HG03342 (cell line): ENCODE measurements at regions not wholly inside any gene's neighbourhood (a gene's known extent, or its start where the extent isn't known, plus 50 kb on each side); places are given as distances from the start of the nearest gene placed in this dataset.
A peak's percentile ranks its signal among the peaks of the same experiment; 100 is the strongest.
"Not testable (repeated sequence)": the region's sequence is repeated elsewhere in the genome, so short reads cannot be mapped to it uniquely, and the experiment has no call there.

Source experiments
- ATAC-seq: cut with Tn5 transposase; IDR thresholded peaks from one replicate; pipeline ENCODE4 v1.9.1; 2021; ENCODE audit warnings: mild to moderate bottlenecking, moderate library complexity; ENCODE audit not compliant: unreplicated experiment

DNA sequence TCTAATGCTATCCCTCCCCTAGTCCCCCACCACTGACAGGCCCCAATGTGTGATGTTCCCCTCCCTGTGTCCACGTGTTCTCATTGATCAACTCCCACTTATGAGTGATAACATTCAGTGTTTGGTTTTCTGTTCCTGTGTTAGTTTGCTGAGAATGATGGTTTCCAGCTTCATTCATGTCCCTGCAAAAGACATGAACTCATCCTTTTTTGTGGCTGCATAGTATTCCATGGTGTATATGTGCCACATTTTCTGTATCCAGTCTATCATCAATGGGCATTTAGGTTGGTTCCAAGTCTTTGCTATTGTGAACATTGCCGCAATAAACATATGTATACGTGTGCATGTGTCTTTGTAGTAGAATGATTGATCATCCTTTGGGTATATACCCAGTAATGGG, 153.1 kb downstream of the OR13H1 start:
- not testable (repeated sequence) for ATAC-seq

DNA sequence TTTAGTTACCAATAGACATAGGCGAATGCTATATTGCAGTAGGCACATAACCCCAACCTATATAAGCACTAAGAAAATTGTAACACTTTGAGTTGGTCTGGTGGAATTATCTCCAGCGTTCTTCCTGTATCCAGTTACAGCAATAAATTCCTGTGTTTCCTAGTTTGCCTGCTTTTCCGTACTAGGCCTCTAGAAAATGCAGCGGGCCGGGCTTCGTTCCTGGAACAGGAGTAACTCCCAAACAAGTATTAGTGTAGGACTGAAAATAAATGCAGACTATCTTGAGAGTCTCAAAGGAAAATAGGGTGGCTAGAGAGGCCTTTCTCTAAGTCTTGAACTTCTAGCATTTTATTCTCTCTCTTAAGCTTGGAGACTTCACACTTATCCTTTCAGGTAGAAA, 159.8 kb downstream of the OR13H1 start:
- ATAC-seq = no peak

DNA sequence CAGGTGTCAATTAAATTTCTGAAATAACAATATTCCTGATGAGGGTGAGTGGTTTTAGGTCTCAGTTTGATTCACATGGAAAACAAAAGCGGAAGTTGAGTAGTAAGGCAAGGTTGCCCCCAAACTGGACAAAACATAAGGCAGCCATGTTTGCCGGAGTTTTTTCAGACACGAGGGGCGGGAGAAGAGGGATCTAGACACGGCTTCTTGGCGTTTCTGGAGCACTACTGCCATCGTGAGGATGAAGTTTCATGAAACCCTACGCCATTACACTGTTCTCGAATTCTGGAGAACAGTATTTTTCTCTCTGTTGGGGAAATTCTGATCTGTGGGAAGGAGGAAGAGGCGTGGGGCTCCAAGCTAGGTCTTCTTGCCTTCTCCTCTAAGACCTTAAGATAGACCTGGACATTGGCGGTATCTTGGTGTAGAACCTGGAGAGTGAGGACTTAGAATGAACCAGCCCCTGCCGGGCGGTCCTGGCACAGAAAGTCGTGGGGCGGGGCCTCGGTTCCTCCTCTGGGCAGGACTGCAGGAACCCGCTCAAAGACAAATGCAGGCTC, 160.3 kb downstream of the OR13H1 start:
- ATAC-seq = peak; percentile 71

DNA sequence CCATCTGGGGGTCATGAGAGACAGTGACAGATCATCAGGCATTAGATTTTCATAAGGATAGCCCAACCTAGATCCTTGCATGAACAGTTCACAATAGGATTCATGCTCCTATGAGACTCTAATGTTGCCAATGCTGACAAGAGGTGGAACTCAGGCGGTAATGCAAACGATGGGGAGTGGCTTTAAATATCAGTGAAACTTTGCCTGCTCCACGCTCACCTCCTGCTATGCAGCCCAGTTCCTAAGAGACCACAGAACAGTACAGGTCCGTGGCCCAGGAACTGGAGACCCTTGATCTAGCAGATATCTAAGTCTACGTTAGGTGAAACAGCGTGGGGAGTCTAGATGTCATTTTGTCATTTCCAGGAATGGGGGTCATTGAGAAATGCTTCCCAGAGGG, 165.7 kb downstream of the OR13H1 start:
- ATAC-seq = no peak

DNA sequence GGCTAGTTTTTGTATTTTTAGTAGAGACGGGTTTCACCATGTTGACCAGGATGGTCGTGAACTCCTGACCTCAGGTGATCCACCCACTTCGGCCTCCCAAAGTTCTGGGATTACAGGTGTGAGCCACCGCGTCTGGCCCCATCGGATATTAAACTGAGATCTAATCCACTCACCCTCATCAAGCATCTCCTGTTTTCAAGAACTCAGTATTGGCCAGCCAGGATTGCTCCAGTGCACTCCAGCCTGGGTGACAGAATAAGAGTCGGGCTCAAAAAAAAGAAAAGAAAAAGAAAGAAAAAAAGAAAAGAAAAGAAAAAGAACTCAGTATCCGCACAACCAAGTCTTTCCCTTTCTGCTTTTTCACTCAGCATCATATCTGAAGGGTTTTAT, 167.6 kb downstream of the OR13H1 start:
- no peak for ATAC-seq

DNA sequence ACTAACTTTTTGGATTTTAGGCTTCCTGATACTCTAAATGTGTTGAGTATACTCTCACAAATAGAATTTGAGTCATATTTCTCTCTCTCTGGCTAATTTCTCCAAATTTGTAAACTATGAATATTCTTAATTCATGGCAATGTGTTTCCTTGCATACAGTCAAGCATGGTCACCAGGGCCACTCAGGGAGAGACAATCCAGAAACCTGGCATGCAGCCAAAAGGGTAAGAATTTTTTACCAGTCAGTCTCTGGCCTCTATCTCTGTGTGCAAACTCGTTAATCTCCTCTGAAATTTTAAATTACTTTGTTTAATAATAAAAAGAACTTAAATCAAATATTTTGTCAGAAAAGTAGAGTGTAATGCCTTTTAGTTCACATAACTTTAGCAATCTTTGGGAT, 179.8 kb downstream of the OR13H1 start:
- ATAC-seq = no peak

DNA sequence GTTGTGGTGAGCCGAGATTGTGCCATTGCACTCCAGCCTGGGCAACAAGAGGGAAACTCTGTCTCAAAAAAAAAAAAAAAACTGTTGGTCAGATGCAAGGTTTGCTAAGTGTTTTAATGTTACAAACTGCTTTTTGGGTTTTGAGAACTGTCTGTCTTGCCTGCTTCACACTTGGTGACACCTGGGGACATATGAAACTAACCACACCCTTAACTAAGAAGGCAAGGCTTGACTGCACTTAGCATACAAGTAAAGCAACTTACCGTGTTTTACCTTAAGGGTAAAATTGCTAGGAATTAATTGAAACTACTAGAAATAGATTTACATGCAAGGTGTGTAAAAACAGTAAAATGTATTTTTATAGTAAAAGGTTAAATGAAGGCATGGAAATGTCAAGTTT, 180.4 kb downstream of the OR13H1 start:
- no peak for ATAC-seq

DNA sequence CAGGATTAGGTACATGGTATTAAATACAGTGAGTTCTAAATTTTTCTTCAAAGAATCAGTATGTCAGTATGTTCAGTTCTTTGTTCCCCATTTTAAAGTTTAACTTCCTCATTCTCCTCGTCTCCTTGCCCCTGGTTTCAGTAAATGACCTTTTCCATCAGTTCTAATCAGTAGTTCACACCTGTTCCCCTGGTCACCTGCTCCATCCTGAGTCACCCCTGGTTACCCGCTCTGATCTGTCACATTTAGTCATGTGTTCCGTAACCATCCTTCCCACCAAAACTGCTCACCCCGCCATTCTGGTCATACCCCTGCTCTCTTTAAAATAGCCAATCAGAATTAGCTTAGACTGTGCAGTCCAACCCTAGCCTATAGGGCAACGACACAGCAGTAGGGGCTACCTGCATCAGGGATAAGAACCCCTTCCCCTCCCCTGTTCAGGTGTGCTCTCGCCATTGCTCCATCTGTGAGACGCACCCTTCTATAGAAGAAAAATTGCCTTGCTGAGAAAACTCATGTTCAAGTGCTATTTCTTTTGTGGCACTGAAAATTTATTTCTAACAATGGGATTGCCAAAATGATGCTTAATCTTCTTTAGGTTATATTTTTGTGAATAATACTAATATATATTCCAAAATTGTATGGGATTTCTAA, 181.3 kb downstream of the OR13H1 start:
- no peak for ATAC-seq

DNA sequence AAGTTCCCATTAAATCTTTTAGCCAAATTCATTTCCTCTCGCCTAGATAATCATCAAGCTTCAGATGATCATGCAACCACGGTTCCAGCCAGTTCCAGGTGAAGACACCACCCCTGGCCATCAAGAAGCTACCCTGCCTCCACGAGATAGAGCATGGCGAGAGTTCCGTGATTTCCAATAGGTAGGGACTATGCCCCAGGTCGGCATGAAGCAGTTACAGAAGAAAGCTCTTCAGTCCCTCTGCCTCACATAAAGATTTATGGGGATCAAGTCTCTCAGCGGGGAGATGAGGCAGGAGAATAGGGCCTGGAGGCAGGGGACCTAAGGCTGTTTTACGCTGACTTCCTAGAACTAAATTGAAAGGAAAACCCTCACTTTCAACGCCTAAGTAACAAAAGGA, 183.9 kb downstream of the OR13H1 start:
- ATAC-seq = no peak

DNA sequence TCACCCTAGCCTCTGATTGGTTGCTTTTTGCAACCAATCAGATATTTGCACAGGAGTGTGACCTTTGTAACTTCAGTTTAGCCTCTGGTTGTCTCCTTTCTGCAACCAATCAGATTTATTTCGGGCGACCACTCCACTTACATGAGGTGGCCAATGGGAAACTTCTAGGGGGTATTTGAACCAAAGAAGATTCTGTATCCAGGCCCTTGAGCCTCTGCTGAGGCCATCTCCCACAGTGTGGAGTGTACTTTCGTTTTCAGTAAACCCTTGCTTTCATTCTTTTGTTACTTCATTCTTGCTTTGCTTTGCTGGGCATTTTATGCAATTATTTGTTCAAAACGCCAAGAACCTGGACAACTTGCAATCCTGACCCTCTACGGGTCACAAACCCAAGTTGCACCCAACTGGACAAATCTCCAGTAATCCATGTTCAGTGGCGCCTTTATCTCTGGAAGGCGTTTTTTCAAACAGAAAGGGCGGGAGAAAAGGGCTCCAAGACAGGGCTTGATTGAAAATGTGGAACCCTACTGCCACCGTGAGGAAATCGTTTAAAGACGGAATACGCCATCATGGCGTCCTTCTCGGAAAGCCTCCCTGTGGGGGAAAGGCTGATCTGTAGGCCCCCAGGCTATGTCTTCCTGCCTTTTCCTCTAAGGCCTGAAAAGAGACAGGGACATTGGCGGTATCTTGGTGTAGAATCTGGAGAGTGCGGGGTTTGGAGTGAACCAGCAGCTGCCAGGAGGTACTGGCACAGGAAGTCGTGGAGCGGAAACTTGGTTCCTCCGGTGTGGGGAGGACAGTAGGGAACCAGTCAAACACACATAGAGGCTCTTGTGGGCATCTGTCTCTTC, 184.6 kb downstream of the OR13H1 start:
- peak; percentile 72 for ATAC-seq

DNA sequence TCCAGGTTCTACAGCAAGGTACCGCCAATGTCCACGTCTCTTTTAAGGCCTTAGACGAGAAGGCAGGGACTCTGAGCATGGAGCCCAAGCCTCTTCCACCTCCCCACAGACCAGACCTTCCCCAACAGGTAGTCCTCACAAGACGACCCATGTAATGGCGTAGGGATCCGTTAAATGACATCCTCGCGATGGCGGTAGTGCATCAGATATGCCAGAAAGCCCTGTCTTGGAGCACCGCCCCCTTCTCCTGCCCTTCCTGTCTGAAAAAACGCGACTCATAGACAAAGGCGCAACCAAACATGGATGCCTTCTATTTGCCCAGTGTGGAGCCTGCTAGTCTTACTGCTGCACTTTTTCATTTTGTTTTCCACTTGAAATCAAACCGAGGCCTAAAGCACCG, 185.4 kb downstream of the OR13H1 start:
- peak; percentile 73 for ATAC-seq

DNA sequence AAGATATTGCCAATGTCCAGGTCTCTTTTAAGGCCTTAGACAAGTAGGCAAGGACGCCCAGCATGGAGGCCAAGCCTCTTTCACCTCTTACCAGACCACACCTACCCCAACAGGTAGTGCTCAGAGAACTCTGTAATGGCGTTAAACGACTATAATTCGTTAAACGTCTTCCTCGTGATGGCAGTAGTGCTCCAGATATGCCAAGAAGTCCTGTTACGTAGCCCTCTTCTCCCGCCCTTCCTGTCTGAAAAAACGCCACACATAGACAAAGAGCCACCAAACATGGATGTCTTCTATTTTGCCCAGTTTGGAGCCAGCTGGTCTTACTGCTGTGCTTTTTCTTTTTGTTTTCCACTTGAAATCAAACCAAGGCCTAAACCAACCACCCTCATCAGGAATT, 190.7 kb downstream of the OR13H1 start:
- ATAC-seq = peak; percentile 90

DNA sequence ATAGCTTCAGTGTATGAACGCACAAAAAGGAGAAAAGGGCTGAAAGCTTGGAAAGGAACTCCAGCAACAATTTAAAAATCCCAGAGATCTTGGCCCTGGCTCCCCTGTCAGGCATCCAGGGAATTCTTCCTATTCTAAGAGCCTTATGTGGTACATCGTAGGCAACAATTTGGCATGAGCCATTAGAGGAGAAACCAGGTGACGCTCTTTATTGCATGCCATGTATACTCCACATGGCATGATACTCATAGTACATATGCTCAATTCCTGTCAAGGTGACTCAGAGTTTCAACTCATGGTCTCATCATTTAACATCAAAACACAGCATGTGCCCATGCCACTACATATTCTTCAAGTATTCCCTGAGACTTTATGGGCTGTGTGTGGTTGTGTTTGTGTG, 191.3 kb downstream of the OR13H1 start:
- ATAC-seq = no peak

DNA sequence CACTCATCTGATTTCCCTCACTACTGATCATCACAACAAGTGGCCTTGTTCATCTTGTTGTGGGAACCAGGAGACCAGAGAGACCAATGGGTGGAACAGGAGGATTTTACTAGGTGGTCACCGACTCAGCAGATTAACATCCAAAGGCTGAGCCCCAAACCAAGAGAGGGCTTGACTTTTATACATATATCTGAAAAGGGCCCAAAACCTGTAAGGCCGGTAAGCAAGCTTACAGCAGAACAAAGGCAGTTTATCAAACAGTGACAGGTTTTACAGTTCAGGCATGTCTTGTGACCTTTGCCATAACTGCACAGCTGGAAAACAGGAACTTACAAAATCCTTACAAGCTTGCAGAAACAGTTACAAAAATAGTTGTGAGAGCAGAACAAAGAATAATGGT, 195.9 kb downstream of the OR13H1 start:
- no peak for ATAC-seq

DNA sequence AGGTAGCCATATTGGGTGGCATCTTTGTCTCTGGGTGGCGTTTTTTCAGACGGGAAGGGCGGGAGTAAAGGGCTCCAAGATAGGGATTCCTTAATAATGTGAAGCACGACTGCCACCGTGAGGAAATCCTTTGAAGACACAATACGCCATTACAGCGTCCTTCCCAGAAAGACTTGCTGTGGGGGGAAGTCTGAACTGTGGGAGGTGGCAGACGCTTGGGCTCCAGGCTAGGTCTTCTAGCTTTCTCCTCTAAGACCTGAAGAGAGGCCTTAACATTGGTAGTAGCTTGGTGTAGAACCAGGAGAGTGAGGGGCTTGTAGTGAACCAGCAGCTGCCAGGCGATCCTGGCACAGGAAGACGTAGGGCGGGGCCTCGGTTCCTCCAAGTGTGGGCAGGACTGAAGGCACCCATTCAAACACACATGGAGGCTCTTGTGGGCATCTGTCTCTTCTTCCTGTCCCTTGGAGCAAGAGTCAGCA, 197.3 kb downstream of the OR13H1 start:
- peak; percentile 60 for ATAC-seq

DNA sequence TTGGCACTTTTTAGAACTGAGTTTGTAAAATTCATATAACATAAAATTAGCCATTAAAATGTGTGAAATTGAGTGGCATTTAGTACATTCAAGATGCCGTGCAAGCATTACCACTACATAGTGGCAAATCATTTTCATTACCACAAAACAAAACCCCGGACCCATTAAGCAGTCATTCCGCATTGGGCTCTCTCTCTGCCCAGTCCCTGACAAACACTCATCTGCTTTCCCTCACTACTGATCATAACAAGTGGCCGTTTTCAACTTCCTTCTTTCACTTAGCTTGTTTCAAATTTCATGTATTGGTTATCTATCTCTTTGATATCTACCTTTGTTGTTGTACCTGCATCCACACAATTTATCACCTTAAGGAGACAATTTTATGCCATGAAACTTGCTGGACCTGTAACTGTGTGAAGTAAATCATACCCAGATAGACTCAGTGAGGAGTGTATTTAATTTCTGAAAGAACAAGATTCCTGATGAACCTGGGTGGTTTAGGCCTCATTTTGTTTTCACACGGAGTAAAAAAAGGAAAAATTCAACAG, 202.1 kb downstream of the OR13H1 start:
- ATAC-seq = no peak

DNA sequence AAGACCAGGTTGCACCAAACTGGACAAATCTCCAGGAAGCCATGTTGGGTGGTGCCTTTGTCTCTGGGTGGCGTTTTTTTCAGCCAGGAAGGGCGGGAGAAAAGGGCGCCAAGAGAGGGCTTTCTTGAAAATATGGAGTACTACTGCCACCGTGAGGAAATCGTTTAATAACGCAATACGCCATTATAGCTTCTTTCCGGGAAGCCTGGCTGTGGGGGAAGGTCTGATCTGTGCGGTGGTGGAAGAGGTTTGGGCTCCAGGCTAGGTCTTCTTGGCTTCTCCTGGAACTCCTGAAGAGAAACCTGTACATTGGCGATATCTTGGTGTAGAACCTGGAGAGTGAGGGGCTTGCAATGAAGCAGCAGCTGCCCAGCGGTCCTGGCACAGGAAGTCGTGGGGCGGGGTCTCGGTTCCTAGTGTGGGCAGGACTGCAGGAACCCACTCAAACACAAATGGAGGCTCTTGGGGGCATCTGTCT, 202.7 kb downstream of the OR13H1 start:
- ATAC-seq = peak; percentile 54

DNA sequence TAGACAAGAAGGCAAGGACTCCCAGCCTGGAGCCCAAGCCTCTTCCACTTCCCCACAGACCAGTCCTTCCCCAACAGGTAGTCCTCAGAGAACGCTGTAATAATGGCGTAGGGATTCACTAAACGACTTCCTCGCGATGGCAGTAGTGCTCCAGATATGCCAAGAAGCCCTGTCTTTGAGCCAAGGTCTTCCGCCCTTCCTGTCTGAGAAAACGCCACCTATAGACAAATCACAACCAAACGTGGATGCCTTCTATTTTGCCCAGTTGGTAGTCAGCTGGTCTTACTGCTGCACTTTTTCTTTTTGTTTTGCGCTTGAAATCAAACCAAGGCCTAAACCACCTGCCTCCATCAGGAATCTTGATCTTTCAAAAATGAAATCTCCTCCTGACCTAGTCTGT, 203.3 kb downstream of the OR13H1 start:
- peak; percentile 72 for ATAC-seq

DNA sequence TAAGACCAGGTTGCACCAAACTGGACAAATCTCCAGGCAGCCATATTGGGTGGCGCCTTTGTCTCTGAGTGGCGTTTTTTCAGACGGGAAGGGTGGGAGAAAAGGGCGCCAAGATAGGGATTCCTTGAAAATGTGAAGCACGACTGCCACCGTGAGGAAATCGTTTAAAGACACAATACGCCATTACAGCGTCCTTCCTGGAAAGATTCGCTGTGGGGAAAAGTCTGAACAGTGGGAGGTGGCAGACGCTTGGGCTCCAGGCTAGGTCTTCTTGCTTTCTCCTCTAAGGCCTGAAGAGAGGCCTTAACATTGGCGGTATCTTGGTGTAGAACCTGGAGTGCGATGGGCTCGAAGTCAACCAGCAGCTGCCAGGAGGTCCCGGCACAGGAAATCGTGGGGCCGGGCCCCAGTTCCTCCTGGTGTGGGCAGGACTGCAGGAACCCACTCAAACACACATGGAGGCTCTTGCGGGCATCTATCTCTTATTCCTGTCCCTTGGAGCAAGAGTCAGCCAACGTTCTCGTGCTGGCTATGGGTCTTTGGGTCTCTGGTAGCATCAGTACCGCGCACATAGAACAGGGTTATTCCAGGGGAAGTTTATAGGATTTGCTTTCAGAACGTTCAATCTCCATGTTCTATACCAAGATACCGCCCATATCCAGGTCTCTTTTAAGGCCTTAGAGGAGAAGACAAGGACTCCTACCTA, 208.8 kb downstream of the OR13H1 start:
- peak; percentile 65 for ATAC-seq

DNA sequence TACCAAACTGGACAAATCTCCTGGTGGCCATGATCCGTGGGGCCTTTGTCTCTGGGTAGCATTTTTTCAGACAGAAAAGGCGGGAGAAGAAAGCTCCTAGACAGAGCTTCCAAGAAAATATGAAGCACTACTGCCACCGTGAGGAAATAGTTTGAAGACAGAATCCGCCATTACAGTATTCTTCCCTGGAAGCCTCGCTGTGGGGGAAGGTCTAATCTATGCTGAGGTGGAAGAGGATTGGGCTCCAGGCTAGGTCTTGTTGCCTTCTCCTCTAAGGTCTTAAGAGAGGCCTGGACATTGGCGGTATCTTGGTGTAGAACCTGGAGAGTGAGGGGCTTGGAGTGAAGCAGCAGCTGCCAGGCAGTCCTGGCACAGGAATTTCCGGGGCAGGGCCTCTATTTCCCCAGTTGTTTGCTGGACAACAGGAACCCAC, 218.9 kb downstream of the OR13H1 start:
- peak; percentile 46 for ATAC-seq

DNA sequence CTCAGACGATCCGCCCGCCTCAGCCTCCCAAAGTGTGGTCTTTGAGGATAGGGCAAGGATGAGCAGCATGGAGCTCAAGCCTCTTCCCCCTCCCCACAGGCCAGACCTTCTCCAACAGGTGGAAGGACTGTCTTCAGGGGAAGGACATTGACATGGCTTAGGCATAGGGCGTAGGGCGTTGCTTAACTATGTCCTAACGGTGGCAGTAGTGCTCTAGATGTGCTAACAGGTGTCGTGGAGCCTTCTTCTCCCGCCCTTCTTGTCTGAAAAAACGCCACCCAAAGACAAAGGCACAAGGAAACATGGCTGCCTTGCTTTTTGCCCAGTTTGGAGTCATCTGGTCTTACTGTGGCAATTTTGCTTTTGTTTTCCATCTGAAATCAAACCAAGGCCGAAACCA, 219.8 kb downstream of the OR13H1 start:
- ATAC-seq = peak; percentile 80
